ENCODE measurements at regions not wholly inside any gene's neighbourhood (a gene's known extent, or its start where the extent isn't known, plus 50 kb on each side); places are given as distances from the start of the nearest gene placed in this dataset.
A peak's percentile ranks its signal among the peaks of the same experiment; 100 is the strongest.

DNA sequence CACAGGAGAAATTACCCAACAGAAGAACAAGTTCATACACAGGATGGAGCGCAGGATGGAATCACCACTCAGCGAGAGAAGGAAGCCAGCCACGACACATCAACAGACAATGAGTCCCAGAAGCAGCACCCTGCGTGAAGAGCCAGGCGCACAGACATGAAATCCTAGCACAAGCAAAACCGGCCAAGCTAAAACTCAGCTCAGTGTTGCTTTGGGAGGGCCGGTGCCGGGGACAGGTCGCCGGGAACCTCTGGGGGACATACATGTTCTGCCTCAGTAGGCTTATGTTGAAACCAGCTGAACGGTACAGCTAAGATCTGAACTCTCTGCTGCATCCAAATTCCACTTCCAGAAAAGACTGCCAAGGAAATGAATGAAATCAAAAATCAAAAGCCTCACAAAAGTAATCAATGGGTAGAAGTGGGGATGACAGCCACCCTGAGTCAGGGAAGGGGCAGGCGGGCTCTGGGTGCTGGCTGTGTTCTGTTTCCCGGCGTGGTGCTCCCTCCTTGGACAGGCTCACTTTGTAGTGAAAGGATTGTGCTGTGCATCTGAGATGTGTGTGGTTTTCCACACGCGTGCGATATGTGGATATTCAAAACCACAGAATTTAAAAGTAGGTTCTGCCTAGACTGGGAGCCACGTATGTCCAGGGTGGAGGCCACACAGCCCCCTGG, 114.7 kb downstream of the PDGFA start:
- DNase-seq = peak in 1 of 2 experiments; percentile 9
- no peaks in the 10 kb centered on the region for H3K36me3 Mint-ChIP-seq (ENCODE audit: insufficient read depth, unreplicated experiment)
- intact Hi-C loops (cut with micrococcal nuclease; ENCODE audit: unreplicated experiment) = no loop called here
- Histone ChIP-seq H3K4me1 (peaks cover 7% of the 10 kb centered on the region; the same call in 1 of the 2 replicates), H3K27me3 (replicated peaks; ENCODE audit: control insufficient read depth, insufficient read depth, low read length) (no peaks in the 10 kb centered on the region), H3K4me3 (ENCODE audit: low read depth, low read length) (no peak overlapping the region), H3K36me3 (ENCODE audit: control insufficient read depth, insufficient read depth, low read length) (no peaks in the 10 kb centered on the region), H3K9me3 (peaks cover 5% of the 10 kb centered on the region; the same call in 1 of the 2 replicates)
- CTCF ChIA-PET = no interaction called here
- H3K9me3 Mint-ChIP-seq (ENCODE audit: unreplicated experiment) = peaks cover 13% of the 10 kb centered on the region
- H3K4me1 Mint-ChIP-seq (ENCODE audit: low read depth, unreplicated experiment) = peaks cover 10% of the 10 kb centered on the region
- H3K4me3 Mint-ChIP-seq (ENCODE audit: unreplicated experiment) = no peak overlapping the region
- TF ChIP-seq, protein P1, sequence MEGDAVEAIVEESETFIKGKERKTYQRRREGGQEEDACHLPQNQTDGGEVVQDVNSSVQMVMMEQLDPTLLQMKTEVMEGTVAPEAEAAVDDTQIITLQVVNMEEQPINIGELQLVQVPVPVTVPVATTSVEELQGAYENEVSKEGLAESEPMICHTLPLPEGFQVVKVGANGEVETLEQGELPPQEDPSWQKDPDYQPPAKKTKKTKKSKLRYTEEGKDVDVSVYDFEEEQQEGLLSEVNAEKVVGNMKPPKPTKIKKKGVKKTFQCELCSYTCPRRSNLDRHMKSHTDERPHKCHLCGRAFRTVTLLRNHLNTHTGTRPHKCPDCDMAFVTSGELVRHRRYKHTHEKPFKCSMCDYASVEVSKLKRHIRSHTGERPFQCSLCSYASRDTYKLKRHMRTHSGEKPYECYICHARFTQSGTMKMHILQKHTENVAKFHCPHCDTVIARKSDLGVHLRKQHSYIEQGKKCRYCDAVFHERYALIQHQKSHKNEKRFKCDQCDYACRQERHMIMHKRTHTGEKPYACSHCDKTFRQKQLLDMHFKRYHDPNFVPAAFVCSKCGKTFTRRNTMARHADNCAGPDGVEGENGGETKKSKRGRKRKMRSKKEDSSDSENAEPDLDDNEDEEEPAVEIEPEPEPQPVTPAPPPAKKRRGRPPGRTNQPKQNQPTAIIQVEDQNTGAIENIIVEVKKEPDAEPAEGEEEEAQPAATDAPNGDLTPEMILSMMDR (IDR thresholded peaks at IDR 0.05; ENCODE audit: insufficient read depth in 1 of 2, low read depth in 1 of 2, low read length in 1 of 2, severe bottlenecking in 1 of 2, unreplicated experiment in 1 of 2) = no peak
- no peaks in the 10 kb centered on the region for H3K27me3 Mint-ChIP-seq (ENCODE audit: insufficient read depth, unreplicated experiment)
- no peak overlapping the region for H3K27ac Mint-ChIP-seq (ENCODE audit: unreplicated experiment)
- BruUV-seq (replicated peaks) = no TSS peak
- POLR2A ChIA-PET = interaction anchor here (0.5 kb wide), 1 partner anchor 63 kb away, joined by 3 read pairs; no protein-coding TSS in a partner anchor

DNA sequence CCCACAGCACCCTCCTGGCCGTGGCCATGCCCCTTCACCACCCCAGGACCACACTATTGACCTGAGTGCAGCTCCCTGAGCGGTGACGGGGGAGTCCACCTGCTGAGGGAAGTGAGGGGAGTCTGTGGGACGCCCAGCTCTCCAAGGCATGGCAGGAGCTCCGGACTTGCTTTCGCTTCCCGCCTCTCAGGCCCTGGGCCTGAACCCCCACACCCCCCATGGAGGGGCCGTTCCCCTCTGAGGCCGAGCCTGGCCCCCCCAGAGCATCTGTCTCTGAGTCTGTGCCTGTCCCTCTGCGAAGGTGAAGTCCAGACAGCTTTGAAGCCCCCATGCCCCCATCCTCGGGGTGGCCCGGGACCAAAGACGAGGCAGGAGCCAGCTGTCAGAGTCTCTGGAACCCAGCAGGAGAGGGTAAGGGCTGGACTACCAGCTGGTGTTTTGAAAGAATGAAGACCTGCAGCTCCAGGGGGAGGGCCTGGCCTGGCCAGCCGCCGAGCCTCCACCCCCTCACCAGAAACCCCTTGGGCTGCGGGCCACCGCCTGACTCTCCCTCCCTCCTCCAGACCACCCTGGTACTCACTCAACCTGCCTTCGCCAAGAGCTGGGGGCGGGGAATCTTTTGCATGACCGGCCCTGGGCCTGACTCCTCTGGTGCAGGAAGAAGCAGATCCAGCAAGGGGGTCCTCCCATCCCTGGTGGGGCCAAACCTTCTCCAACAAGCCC, 114.0 kb downstream of the PDGFA start:
- no peaks in the 10 kb centered on the region for H3K36me3 ChIP-seq (ENCODE audit: control insufficient read depth, insufficient read depth, low read length)
- POLR2A ChIA-PET = interaction anchor here (0.5 kb wide), 1 partner anchor 64 kb away, joined by 3 read pairs; no protein-coding TSS in a partner anchor
- 0 out of 2 replicates have a peak, but pooled peaks cover 4% of the 10 kb centered on the region for H3K9me3 ChIP-seq
- Mint-ChIP-seq H3K36me3 (ENCODE audit: insufficient read depth, unreplicated experiment) (no peaks in the 10 kb centered on the region), H3K27ac (ENCODE audit: unreplicated experiment) (no peak overlapping the region), H3K4me3 (ENCODE audit: unreplicated experiment) (no peak overlapping the region), H3K9me3 (ENCODE audit: unreplicated experiment) (peaks cover 13% of the 10 kb centered on the region), H3K27me3 (ENCODE audit: insufficient read depth, unreplicated experiment) (no peaks in the 10 kb centered on the region), H3K4me1 (ENCODE audit: low read depth, unreplicated experiment) (peaks cover 10% of the 10 kb centered on the region)
- intact Hi-C loops (cut with micrococcal nuclease; ENCODE audit: unreplicated experiment) = no loop called here
- H3K4me1 ChIP-seq = peaks cover 7% of the 10 kb centered on the region; the same call in 1 of the 2 replicates
- no peaks in the 10 kb centered on the region for H3K27me3 ChIP-seq (replicated peaks; ENCODE audit: control insufficient read depth, insufficient read depth, low read length)
- TF ChIP-seq, protein P1 (IDR thresholded peaks at IDR 0.05; ENCODE audit: insufficient read depth in 1 of 2, low read depth in 1 of 2, low read length in 1 of 2, severe bottlenecking in 1 of 2, unreplicated experiment in 1 of 2) = no peak
- CTCF ChIA-PET = no interaction called here
- BruUV-seq (replicated peaks) = no TSS peak
- peak in 1 of 2 experiments; percentile 23 for DNase-seq
- H3K4me3 ChIP-seq (ENCODE audit: low read depth, low read length) = no peak overlapping the region

DNA sequence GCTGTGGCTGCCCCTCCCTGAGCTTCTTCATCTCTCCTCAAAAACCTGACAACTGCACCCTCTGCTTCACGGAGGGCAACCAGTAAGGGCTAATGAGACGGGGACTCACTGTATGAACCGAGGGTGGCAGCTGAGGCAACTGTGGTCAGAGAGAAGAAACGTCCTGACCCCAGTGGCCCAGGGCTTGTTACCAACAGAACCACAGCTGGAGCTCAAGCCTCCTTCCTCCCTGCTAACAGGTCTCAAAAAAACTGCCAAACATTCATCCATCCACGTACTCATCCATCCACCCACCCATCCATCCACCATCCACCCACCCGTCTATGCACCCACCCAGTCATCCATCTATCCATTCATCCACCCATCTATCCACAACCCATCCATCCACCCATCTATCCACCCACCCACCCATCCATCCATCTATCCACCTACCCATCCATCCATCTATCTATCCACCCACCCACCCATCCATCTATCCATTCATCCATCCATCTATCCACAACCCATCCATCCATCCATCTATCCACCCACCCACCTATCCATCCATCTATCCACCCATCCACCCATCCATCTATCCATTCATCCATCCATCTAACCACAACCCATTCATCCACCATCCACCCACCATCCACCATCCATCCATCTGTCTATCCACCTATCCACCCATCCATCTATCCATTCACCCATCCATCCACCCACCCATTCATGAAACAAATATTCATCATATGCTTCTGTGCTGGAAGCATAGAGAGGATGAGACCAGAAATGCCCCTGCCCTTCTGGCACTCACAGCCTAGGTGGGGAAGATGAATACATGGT, 111.7 kb downstream of the PDGFA start:
- peak in 1 of 2 experiments; percentile 18 for DNase-seq
- Mint-ChIP-seq H3K36me3 (ENCODE audit: insufficient read depth, unreplicated experiment) (no peaks in the 10 kb centered on the region), H3K27ac (ENCODE audit: unreplicated experiment) (no peak overlapping the region), H3K27me3 (ENCODE audit: insufficient read depth, unreplicated experiment) (no peaks in the 10 kb centered on the region), H3K4me1 (ENCODE audit: low read depth, unreplicated experiment) (peaks cover 10% of the 10 kb centered on the region), H3K9me3 (ENCODE audit: unreplicated experiment) (peaks cover 2% of the 10 kb centered on the region), H3K4me3 (ENCODE audit: unreplicated experiment) (no peak overlapping the region)
- CTCF ChIA-PET = no interaction called here
- POLR2A ChIA-PET = no interaction called here
- Histone ChIP-seq H3K4me1 (peaks cover 7% of the 10 kb centered on the region; the same call in 1 of the 2 replicates), H3K4me3 (ENCODE audit: low read depth, low read length) (no peak overlapping the region), H3K27me3 (replicated peaks; ENCODE audit: control insufficient read depth, insufficient read depth, low read length) (no peaks in the 10 kb centered on the region), H3K36me3 (ENCODE audit: control insufficient read depth, insufficient read depth, low read length) (no peaks in the 10 kb centered on the region), H3K9me3 (no peaks in the 10 kb centered on the region)
- intact Hi-C loops (cut with micrococcal nuclease; ENCODE audit: unreplicated experiment) = no loop called here
- TF ChIP-seq, protein P1 (IDR thresholded peaks at IDR 0.05; ENCODE audit: insufficient read depth in 1 of 2, low read depth in 1 of 2, low read length in 1 of 2, severe bottlenecking in 1 of 2, unreplicated experiment in 1 of 2) = no peak
- BruUV-seq (replicated peaks) = no TSS peak
